PC-9 (cell line): ENCODE measurements at regions not wholly inside any gene's neighbourhood (a gene's known extent, or its start where the extent isn't known, plus 50 kb on each side); places are given as distances from the start of the nearest gene placed in this dataset.

Experiments
- BruUV-seq: library from RNA; stranded (reverse); fragments of 400-500 nt; replicated peaks from 2 replicates; lab custom pipeline; 2021; lab: Mats Ljungman, UMichigan
- CTCF ChIA-PET: fragments of 300-600 bp; sonication (Branson Sonifier 250); formaldehyde crosslinking; loops from one replicate; lab custom pipeline; 2022; ENCODE audit warnings: antibody characterized with exemption; lab: Charles Lee
- POLR2A ChIA-PET: fragments of 300-600 bp; sonication (Branson Sonifier 250); formaldehyde crosslinking; loops from one replicate; lab custom pipeline; 2022; ENCODE audit warnings: antibody characterized with exemption; ENCODE audit not compliant: unreplicated experiment; lab: Charles Lee
- DNase-seq, 2 experiments: peaks; one replicate each; pipeline versions ENCODE4 v3.0.0 to v3.0.0-alpha.2; 2015 to 2022; ENCODE audit warnings: mixed read lengths in 1 of 2
- H2AFZ ChIP-seq: fragments of 200-600 bp; sonication (generic); 2 replicates; pipeline ENCODE4 v1.8.1; 2017; ENCODE audit warnings: antibody characterized with exemption
- H3F3A ChIP-seq: fragments of 200-600 bp; sonication (generic); 2 replicates; pipeline ENCODE4 v1.8.1; 2017; ENCODE audit warnings: antibody characterized with exemption, mild to moderate bottlenecking, low read depth; ENCODE audit not compliant: insufficient read depth
- H3K27ac ChIP-seq: fragments of 200-600 bp; sonication (generic); 2 replicates; pipeline ENCODE4 v1.6.1; 2016; ENCODE audit warnings: mixed run types
- H3K27me3 ChIP-seq: fragments of 200-600 bp; sonication (generic); 2 replicates; pipeline ENCODE4 v1.6.1; 2016; ENCODE audit warnings: low read depth, mixed run types; ENCODE audit not compliant: insufficient read depth
- H3K36me3 ChIP-seq: fragments of 200-600 bp; sonication (generic); 2 replicates; pipeline ENCODE4 v1.6.1; 2016; ENCODE audit warnings: low read depth, mixed run types
- H3K4me1 ChIP-seq: fragments of 200-600 bp; sonication (generic); replicated peaks from 2 replicates; pipeline ENCODE4 v1.6.1; 2016; ENCODE audit warnings: mixed run types; ENCODE audit not compliant: insufficient read depth
- H3K4me2 ChIP-seq: fragments of 200-600 bp; sonication (generic); 2 replicates; pipeline ENCODE4 v1.6.1; 2017; ENCODE audit warnings: mixed run types
- H3K4me3 ChIP-seq: fragments of 200-600 bp; sonication (generic); 2 replicates; pipeline ENCODE4 v1.6.1; 2016; ENCODE audit warnings: mixed run types
- H3K79me2 ChIP-seq: fragments of 200-600 bp; sonication (generic); 2 replicates; pipeline ENCODE4 v1.6.1; 2017; ENCODE audit warnings: low read depth, mixed run types
- H3K9me2 ChIP-seq: fragments of 200-600 bp; sonication (generic); 2 replicates; pipeline ENCODE4 v1.8.1; 2017; ENCODE audit warnings: mild to moderate bottlenecking; ENCODE audit not compliant: insufficient read depth
- H3K9me3 ChIP-seq: fragments of 200-600 bp; sonication (generic); 2 replicates; pipeline ENCODE4 v1.8.1; 2016; ENCODE audit warnings: low read depth; ENCODE audit not compliant: insufficient read depth
- H4K20me1 ChIP-seq: fragments of 200-600 bp; sonication (generic); 2 replicates; pipeline ENCODE4 v1.8.1; 2017; ENCODE audit not compliant: insufficient read depth
- CTCF ChIP-seq: fragments of 200-600 bp; sonication (generic); conservative IDR thresholded peaks from 2 replicates; pipeline ENCODE4 v1.6.1; 2017; ENCODE audit warnings: mixed run types, antibody characterized with exemption, mild to moderate bottlenecking, moderate library complexity
- EZH2 ChIP-seq: fragments of 200-600 bp; sonication (generic); IDR thresholded peaks from 2 replicates; pipeline ENCODE4 v1.8.0; 2017; ENCODE audit warnings: antibody characterized with exemption, low read depth
- intact Hi-C: fragments of 100-400 bp; cut with micrococcal nuclease; formaldehyde crosslinking; loops from one replicate; pipeline ENCODE4 v1.10.0; 2022; ENCODE audit not compliant: unreplicated experiment

GRCh38 chr2:104078431-104079157 is 775.3 kb upstream of the POU3F3 start:
- no peak overlapping the region for H3K27ac ChIP-seq
- TF ChIP-seq CTCF (no peak), EZH2 (no peak)
- no peaks in the 10 kb centered on the region for H3K36me3 ChIP-seq
- H3K9me2 ChIP-seq = no peaks in the 10 kb centered on the region
- intact Hi-C loops = no loop called here
- POLR2A ChIA-PET = no interaction called here
- H3K4me2 ChIP-seq = no peak overlapping the region
- BruUV-seq = no TSS peak
- CTCF ChIA-PET = no interaction called here
- no peak overlapping the region for H2AFZ ChIP-seq
- H3K79me2 ChIP-seq = no peaks in the 10 kb centered on the region
- no peaks in the 10 kb centered on the region for H3K4me1 ChIP-seq
- H3K4me3 ChIP-seq = no peak overlapping the region
- DNase-seq = no peak
- no peaks in the 10 kb centered on the region for H3K9me3 ChIP-seq
- H3K27me3 ChIP-seq = no peaks in the 10 kb centered on the region
- no peaks in the 10 kb centered on the region; the same call in 1 of the 2 replicates for H4K20me1 ChIP-seq
- H3F3A ChIP-seq = no peaks in the 10 kb centered on the region

GRCh38 chr2:104088745-104089144 is 765.2 kb upstream of the POU3F3 start:
- ChIA-PET CTCF (no interaction called here), POLR2A (no interaction called here)
- no peak overlapping the region for H2AFZ ChIP-seq
- no peaks in the 10 kb centered on the region for H4K20me1 ChIP-seq
- no peak for DNase-seq
- intact Hi-C loops = no loop called here
- no peaks in the 10 kb centered on the region for H3K36me3 ChIP-seq
- no peaks in the 10 kb centered on the region for H3K9me3 ChIP-seq
- no peaks in the 10 kb centered on the region for H3K79me2 ChIP-seq
- H3F3A ChIP-seq = no peaks in the 10 kb centered on the region
- no peak overlapping the region for H3K4me2 ChIP-seq
- H3K4me1 ChIP-seq = no peaks in the 10 kb centered on the region
- H3K4me3 ChIP-seq = no peak overlapping the region
- no peak overlapping the region for H3K27ac ChIP-seq
- no peaks in the 10 kb centered on the region for H3K9me2 ChIP-seq
- no peaks in the 10 kb centered on the region for H3K27me3 ChIP-seq
- no peak for TF ChIP-seq EZH2
- TF ChIP-seq CTCF = no peak
- no TSS peak for BruUV-seq

- Histone ChIP-seq H3K9me3 (no peaks in the 10 kb centered on the region), H4K20me1 (no peaks in the 10 kb centered on the region), H3K4me2 (no peak overlapping the region), H3F3A (no peaks in the 10 kb centered on the region), H3K4me3 (no peak overlapping the region), H2AFZ (no peak overlapping the region), H3K36me3 (no peaks in the 10 kb centered on the region), H3K79me2 (no peaks in the 10 kb centered on the region), H3K9me2 (no peaks in the 10 kb centered on the region), H3K27ac (no peak overlapping the region), H3K4me1 (no peaks in the 10 kb centered on the region), H3K27me3 (no peaks in the 10 kb centered on the region; the same call in 1 of the 2 replicates)
- ChIA-PET POLR2A (no interaction called here), CTCF (no interaction called here)
- BruUV-seq = no TSS peak
- intact Hi-C loops = no loop called here
- DNase-seq = no peak
- TF ChIP-seq EZH2 (no peak), CTCF (no peak)
Measured at GRCh38 chr2:104090407-104090806, 763.5 kb upstream of the POU3F3 start.
